HG02884 (cell line): ENCODE measurements at regions not wholly inside any gene's neighbourhood (a gene's known extent, or its start where the extent isn't known, plus 50 kb on each side); places are given as distances from the start of the nearest gene placed in this dataset.

ENCODE experiments used
- ATAC-seq: cut with Tn5 transposase; IDR thresholded peaks from one replicate; pipeline ENCODE4 v1.9.1; 2021; ENCODE audit warnings: mild to moderate bottlenecking, moderate library complexity; ENCODE audit not compliant: unreplicated experiment

DNA sequence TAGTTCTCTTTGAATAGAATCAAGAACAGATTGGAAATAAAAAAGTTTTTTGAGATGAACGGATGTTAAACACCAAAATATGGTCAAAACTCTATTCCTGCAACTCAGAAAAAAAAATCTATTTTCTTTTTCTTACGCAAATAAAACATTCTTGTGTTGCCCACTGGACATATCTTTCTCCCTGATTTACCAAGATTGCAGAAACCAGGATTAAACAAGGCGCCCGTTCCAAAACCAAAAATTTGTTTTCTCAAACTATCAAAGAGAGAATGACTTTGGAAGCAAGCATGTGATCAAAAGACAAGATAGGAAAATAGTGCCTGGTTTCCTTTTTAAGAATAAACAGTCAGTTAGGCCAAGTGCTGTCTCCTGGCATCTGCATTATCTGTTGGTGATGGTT lies 273.1 kb downstream of the CLIC5 start:
- no peak for ATAC-seq

GRCh38 chr6:45741437-45742171 lies 274.1 kb downstream of the CLIC5 start:
- ATAC-seq, result peak; percentile 59

DNA sequence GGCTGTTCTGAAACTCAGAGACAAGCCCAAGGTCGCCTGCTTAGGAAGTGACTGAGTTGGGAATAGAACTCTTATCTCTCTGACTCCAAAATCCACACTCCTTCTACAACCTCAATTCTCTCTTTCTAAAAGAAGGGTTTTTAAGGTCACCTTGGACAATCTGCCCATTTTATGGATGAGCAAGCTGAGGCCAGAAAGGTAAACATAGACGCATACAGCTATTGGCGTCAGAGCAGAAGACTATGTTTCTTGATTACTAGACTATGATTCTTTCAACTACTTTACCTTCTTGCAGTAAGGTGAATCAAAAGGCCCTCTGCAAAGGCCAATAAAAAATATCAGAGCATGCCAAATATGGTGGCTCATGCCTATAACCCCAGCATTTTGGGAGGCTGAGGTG lies 276.6 kb downstream of the CLIC5 start:
- ATAC-seq, result no peak

DNA sequence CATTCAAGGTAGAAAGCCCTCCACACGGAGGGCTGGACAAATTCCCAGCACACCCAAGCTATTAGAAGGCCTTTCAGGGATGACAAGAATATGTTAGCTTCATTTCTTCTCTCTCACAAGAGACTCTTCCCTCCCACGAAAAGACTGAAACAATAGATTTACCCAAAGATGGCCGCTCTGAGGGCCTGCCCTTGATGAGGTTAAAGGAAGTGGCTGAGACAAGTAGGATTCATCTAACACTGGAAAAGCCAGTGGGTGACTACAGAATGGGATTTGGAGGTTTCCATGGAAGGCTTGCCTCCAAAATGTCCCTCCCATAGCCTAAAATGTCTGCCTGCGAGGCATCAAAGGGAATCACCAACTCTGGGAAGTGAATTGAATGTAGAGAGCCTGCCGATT lies 277.6 kb downstream of the CLIC5 start:
- no peak for ATAC-seq

- ATAC-seq, result peak; percentile 68
Observed at GRCh38 chr6:45737331-45738056, 278.2 kb downstream of the CLIC5 start.

DNA sequence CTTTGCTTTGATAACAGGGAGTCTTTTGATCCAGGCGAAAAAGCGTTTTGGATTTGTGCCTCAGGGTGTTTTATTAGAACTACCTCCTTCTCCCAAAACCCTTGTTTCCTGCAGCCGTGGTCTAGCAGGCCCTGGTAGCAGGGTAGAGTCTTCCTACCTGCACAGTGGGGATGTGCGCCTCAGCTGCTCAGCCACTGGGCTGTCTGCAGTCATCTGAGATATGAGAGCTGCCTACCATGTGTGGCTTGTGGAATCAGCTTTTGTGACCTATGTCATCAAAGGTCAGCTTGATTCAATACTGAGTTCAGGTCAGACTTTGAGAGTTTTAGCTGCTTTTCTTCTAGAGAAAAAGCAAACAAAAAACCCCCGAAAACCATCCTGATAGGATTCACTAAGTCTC lies 279.5 kb downstream of the CLIC5 start:
- ATAC-seq, result no peak

DNA sequence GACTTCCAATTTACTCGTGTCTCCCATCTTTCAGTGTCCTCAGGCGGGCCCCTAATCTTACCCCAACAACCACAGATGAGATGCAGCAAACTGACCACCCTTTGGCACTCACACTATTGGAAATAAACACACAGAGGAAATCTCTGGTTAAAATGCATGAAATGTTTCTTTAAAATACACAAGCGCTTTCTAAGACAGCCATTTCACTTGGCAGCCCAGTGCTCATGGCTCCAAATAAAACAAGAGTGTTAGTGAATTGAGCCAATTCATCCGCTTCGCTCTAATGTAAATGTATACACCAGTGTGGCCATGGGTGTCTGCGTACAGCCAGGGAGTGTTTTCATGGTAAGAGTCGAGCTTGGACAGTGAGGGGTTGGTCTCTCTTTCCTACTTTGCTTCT lies 282.9 kb downstream of the CLIC5 start:
- ATAC-seq, result no peak

GRCh38 chr6:45730232-45730631 lies 285.4 kb downstream of the CLIC5 start:
- no peak for ATAC-seq

DNA sequence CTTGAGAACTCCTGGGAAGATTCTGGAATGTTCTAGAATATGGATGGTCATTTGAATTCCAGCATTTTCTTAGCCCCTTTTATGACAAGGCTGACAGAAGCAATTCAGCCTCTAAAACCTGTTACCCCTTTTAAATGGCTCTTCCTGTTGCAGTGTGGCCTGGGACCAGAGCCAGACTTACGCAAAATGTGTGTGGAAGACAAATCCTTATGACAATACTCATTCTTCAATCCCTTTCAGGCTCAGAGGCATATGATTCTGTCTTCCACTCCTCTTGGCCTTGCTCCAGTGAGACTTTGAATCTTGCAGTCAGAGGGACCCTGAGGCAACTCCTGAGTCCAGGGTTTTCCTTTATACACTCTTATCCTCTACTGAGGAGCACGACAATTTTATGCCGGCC lies 287.0 kb downstream of the CLIC5 start:
- ATAC-seq, result no peak

- no peak for ATAC-seq
Observed at GRCh38 chr6:45727819-45728449, 287.7 kb downstream of the CLIC5 start.

- ATAC-seq, result no peak
Observed at GRCh38 chr6:45727228-45727627, 288.4 kb downstream of the CLIC5 start.

- ATAC-seq, result no peak
Observed at GRCh38 chr6:45726444-45726843, 289.2 kb downstream of the CLIC5 start.

DNA sequence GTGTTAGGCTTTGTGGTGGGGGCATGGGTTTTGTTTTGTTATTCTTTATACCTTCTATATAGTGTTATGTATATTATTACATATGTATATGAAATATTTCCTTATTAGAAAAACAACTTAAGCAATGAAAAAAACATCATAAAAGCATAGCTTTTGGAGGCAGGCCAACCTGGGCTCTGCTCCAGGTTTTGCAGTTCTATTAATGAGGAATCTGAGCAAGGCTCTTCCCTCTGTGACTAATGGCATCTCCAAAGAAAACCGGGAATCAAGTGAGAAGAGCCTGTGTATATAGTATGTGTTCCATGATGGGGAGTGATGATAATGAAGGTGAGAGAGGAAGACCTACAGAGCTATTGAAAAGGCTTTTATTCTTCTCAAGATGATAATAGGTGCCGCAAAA lies 291.1 kb downstream of the CLIC5 start:
- no peak for ATAC-seq

GRCh38 chr6:45724027-45724426 lies 291.6 kb downstream of the CLIC5 start:
- ATAC-seq, result no peak

GRCh38 chr6:45722876-45723275 lies 292.8 kb downstream of the CLIC5 start:
- ATAC-seq, result no peak

GRCh38 chr6:45721665-45722064 lies 294.0 kb downstream of the CLIC5 start:
- no peak for ATAC-seq

DNA sequence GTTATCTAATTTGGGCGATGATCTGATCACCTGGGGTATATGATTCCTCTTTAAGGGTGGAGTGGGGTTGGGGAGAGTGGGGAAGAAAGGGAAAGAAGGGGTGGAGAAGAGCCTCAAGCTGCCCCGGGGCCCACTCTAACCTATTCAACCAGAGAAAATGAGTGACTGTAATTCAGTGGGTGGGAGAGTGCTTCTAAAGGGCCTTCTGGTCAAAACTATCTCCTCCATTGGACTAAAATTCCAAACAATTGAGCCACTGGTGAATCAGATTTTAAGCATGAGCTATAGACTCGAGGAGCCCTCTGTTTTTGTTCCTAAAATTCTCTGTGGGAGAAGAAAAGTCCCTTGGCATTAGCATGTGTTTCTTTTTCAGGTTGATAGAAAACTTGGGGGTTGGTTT lies 296.8 kb downstream of the CLIC5 start:
- no peak for ATAC-seq

DNA sequence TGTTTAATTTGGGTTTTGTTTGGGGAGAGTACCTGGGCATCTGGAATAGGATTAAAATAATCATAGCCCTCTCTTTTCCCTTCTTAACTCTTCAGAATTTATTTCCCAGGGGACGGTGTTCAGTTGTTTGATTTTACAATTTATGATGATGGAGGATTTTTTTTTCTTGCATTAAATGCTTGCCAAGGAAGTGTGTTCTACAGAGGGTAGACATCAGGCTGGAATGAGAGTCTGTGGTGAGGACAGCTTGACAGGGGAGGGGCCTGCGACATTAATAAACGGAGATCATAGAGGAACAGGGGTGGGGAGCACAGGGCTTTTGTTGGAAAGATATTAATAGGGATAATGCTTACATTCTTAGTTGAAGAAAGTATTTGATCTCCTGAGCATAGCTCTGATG lies 297.5 kb downstream of the CLIC5 start:
- no peak for ATAC-seq

- no peak for ATAC-seq
Observed at GRCh38 chr6:45717715-45718114, 297.9 kb downstream of the CLIC5 start.

DNA sequence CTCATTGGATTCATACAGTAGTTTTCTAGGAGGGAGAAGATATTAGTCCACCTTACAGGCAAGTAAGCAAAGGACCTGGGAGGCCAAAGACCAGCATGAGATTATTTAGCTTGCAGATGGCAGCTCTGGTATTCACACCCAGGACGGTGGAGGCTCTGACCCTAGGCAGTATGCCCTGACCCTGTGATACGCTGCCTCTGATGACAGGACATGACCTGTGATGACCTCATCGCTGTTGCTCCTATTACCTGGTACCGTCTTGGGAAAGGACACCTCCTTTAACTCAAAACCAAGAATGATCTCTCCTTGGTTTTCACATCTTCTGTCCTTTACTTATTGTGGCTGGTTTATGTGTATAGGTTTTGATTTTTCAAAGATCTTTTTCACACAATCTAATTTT lies 298.6 kb downstream of the CLIC5 start:
- no peak for ATAC-seq

GRCh38 chr6:45715508-45715803 lies 300.2 kb downstream of the CLIC5 start:
- ATAC-seq, result no peak

DNA sequence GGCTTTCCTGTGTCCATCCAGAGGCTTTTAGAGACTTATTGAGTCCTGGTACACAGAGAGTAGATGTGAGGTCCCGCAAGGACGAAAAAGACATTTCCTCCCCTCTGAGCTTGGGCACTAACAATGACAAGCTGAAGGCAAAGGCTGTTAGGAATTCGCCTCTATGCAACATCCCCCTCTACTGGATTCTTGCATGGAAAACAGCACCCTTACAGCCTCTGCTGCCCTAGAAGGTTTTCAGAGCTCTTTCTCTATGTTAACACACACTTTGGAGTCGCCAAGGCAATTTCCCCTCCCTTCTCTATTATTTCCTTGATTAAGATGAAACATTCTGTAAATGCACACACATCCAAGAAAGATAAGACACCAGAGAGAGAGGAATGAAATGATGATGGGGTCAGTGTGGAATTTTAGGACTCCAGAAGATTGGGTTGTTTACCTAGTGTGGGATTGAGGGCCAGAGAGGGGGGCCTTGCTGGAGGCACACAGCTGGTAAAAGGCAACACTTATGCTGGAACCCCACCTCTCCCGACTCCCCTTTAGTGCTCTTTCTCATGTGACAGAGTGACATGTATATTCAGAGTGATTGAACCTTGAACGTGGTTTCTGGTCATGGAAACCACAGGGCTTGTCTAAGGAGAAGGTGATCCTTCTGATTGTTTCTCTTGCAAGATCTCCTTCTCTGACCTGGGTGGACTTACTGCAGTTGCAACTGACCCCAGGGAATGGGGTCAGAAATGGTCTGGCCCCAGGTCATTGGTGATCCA lies 300.7 kb downstream of the CLIC5 start:
- ATAC-seq, result no peak
